Activated effector memory CD4-positive, alpha-beta T cell treated with Interleukin-2 at 50 U/mL for 16 hours (primary cell): ENCODE measurements at regions not wholly inside any gene's neighbourhood (a gene's known extent, or its start where the extent isn't known, plus 50 kb on each side); places are given as distances from the start of the nearest gene placed in this dataset.
"Not testable (repeated sequence)": the region's sequence is repeated elsewhere in the genome, so short reads cannot be mapped to it uniquely, and the experiment has no call there.

Source experiments
- DNase-seq: peaks from one replicate; pipeline ENCODE4 v3.0.0-alpha.2; 2020

DNA sequence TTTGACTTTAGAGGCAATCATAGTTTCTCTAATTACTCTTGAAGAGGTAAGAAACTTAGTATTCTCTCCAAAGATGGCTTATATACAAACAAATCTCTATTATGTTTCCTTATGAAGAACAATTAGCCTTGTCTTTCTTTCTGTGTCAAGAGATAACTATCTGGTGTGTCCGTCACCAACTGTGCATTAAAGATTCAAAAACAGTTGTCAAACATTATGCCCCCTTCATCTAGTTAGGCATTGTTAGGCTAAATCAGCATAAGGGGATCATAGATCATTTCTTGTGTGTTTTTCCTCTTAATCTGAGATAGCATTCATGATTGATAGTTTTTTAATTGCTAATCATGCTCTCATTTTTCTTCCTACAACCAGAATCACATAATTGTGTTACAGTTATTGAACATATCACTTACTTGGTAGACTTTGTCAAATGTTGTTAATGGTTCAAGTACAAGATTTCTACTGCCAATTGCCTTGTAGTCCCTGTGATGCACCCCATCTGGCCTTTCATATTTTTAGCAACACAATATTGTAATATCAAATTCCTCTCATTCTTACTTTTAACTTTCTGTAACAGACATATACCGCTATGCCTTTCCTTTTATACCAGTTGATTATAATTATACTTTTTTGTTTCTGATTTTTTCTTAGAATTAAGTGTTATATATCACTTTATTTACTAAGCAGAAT lies 612.7 kb downstream of the SLITRK6 start:
- no peak for DNase-seq

DNA sequence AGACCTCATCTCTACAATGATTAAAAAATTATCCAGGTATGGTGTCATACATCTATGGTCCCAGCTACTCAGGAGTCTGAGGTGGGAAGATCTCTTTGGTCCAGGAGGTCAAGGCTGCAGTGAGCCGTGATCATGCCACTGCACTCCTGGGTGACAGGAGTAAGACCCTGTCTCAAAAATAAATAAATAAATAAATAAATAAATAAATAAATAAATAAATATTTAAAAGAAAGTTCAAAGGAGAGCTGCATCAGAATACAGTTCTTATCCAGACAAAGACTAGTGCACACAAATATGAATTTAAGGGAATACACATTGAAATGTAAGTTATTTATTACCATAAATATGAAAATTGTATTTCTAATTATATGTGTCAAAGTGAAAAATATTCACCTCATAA lies 624.9 kb downstream of the SLITRK6 start:
- no peak for DNase-seq

DNA sequence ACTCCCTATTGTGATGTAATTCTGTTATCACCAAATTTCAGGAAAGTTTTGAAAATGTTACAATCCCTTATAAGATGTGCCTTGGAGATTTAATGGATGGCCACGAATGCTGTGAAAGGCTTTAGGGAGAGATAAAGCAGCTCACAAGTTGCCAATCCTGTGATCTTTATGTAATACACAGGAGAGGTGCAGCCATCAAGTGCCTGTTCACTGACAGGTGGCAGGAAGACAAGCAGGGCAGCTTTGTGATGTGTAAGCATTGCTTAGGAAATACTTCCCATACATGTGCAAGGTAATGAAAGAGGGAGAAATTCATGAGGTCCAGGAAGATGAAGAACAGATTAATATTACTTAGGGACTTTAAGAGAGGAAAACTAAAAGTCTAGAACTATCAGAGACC lies 628.8 kb downstream of the SLITRK6 start:
- DNase-seq: no peak

DNA sequence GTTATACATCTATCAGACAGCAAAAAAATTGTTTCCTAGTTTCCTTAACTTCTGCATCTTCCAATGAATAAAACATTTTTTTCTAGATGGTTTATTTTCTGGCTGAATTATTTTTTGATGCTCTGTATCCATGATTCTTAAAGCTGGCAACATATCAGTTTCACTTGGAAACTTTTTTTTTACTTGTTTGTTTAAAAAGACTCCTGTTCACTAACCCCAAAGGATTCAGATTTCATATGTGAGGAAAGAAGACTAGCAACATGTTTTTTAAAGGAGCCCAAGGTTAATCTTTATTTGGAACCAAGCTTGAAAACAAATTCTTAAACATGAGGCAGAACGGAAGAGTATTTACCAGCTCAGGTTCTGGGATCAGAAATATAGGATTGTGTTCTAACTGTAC lies 632.3 kb downstream of the SLITRK6 start:
- no peak for DNase-seq

DNA sequence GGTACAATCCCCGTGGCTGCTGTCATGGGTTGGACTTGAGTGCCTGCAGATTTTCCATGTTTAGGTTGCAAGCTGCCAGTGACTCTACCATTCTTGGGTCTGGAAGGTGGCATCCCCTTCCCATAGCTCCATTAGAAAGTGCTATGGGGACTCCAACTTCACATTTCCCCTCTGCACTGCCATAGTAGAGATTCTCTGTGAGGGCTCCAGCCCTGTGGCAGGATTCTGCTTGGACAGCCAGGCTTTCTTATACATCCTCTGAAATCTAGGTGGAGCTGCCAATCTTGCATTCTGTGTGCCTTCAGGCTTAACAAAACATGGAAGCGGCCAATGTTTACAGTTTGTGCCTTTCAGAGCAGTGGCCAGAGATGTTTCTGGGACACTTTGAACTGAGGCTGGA lies 636.2 kb downstream of the SLITRK6 start:
- no peak for DNase-seq

DNA sequence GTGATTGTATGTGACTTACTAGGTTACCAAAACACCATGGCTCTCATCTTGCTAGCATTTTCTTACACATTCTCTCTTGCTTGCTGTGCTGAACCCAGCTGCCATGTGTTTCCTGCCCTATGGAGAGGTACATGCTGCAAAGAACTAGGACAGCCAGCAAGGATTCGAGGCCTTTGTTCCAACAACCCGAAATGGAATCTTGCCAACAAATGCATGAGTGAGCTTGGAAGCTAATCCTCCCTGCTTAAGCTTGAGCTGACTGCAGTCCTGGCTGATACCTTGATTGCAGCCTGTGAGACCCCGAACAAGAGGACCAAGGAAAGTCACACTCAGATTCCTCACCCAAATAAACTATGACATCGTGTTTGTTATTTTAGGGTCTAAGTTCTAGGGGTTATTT lies 651.2 kb downstream of the SLITRK6 start:
- DNase-seq: no peak

DNA sequence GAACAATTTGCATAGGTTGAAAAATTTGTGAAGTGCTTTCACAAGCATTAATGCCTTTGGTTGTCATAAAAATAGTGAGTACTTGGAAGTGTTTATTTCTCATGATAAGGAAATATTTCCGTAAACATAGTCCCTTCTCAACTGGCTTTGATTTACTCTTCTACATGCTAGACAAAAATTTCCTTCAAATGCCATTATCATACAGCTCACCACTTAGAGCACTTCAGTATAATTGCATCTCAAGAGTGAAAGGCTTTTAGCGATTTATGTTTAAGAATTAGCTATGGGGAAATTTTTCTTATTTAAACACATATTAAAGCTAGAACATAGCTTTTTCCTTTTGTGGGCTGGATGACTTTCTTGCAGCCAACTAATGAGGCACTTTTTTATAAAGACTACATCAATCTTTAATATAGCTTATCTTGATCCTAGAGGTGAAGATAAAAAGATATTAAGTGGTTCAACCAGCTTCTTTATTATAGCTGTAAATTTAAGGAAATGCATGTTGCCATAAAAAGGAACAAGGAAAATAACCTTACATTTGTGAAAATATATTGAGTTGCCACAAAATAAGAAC lies 656.8 kb downstream of the SLITRK6 start:
- DNase-seq: no peak

DNA sequence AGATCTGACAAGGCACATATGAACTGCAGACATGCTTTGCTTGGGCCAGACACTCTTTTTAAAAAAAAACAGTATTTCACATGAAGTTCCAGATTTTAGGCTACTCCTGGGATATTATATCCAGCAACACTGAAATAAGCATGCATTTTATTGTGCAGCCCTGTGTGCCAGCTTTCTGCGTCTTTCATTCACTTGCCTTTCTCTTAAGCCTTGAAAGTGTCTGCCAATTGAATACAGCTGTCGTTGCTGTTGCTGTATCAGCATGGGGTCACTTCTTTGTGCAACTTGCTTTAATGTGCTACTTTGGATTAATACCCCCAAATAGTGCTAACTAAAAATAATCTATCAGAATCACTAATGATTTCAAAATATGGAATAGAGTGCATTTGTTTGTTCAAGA lies 657.8 kb downstream of the SLITRK6 start:
- DNase-seq: no peak

DNA sequence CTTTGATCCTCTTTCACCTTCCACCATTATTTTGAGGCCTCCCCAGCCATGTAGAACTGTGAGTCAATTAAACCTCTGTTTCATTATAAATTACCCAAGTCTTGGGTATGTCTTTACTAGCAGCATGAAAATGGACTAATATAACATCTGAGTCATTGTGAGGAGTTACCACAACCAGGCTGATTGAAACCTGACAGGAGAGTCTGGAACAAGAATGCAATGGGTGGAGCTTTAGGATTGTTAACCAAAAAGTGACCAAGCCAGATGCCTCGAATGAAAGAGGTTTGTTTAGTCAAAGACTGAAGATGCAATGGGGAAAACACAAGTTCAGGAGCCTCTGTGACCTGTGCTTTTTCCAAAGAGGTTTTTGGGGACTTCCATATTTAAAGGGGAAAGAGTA lies 659.0 kb downstream of the SLITRK6 start:
- no peak for DNase-seq

DNA sequence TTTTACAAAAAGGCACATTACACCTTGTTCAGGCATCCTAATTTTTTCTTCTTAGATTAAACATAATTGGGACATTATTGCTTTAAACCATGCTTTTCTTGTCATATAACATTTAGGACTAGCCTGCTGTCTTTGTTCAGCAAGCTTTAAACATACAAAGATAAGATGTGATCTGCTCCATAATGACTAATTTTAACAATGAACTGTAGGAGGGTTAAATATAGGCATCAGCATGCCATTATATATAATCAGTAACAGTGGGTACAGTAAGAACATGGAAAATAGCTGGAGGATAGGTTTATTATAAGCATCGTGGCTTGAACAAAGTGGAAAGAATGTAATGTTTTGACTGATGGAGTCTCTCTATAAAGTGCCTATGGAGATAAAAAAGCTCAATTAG lies 661.7 kb downstream of the SLITRK6 start:
- DNase-seq: no peak

DNA sequence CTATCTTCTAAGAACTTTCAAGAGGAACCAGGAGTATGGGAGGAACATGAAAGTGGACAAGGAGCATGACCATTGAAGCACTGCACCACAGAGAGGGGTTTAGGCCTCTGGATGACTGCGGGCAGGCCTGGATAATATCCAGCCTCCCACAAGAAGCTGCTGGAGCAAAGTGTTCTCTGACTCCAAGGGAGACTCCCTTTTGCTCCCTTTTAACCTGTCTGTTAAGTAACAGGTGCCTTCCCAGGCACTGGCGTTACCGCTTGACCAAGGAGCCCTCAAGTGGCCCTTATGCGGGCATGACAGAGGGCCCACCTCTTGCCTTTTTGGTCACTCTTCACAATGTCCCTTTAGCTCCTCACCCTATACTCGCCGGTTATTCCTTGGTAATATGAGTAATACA lies 666.2 kb downstream of the SLITRK6 start:
- no peak for DNase-seq

DNA sequence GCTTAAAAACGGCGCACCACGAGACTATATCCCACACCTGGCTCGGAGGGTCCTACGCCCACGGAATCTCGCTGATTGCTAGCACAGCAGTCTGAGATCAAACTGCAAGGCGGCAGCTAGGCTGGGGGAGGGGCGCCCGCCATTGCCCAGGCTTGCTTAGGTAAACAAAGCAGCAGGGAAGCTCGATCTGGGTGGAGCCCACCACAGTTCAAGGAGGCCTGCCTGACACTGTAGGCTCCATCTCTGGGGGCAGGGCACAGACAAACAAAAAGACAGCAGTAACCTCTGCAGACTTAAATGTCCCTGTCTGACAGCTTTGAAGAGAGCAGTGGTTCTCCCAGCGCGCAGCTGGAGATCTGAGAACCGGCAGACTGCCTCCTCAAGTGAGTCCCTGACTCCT lies 675.7 kb downstream of the SLITRK6 start:
- not testable (repeated sequence) for DNase-seq

DNA sequence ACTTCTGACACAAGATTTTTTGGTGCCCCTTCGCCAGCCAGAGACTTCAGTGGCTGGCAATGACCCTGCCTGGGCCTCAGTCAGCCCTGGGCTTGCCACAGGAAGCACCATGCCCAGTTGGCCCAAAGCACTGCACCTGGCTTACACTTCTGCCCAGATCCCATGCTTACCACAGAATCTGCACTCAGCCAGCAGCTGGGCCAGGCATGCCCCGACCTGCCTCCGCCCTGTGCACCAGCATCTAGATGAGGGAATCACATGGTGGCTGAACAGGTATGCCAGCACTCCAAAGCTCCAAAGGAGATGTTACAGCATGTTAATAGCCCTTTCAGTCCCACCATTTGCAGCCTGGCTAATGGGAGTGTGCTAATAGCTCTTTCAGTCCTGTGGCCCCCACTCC lies 690.9 kb downstream of the SLITRK6 start:
- no peak for DNase-seq

DNA sequence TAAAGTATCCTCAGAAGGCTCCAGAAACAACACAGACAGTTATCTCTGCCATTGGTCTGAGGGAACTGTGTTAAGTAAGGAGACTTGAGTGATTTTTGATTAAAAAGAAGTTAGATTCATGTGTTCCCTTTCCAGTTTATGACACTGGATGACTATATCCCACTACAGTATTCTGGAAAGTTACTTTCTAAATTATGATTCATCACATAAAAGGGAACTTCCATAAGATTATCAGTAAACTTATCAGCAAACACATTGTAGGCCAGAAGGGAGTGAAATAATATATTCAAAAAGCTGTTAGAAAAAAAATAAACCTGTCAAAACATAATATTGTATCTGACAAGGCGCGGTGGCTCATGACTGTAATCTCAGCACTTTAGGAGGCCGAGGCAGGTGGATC lies 700.0 kb downstream of the SLITRK6 start:
- no peak for DNase-seq

DNA sequence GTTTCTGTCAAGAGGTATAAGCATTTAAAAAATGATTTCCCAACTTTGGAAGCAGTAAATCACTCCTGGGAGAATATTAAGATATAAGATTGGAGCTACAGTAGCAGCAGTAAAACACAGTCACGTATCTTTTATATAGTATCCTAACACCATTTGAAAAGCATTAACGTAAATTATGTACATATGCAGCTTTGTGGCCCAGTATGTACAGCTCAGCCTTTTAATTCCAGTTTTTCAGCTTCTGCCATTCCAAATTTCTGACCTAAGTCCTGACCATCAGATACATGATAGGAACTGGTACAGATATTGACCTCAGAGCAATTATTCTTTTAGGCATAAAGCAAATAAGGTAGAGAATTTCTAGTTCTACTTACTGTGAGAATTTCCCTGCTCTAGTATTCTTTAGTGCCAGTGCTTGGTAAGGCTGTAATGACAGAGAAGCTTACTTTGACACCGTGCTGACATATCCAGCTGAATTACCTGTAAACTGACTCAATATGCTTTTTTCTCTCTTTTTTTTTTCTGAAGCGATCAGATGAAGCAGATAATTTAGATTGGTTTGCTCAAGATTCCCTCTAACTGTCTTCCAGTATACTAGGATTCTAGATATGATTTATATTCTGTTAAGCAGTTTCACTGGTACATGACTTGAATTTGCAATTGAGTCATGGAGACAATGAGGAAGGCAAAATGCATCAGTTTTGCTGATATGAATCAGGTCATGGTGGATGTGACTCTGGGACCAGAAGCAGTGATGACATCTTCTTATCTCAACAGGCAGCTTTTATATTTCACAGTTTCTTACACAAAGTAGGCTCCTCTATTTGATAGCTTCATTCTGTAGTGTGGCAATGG lies 703.6 kb downstream of the SLITRK6 start:
- DNase-seq: no peak

DNA sequence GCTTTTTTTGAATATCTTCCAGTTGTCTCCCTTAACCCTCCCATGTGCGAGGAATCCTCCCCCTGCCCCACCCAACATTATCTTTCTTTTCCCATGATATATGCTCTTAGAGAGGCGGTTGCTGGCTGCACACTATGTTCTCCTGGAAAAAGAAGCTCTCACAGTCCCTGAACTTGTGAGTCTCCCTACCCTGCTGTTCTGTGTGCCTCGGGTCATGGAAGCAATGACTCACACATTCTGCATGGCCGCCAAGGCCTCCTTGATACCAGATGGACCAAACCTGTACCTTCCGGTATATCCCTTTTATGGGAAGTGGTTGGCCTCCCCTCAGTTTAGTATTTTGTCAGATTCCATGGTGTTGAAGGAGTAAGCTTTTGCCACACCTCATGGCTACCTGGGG lies 705.4 kb downstream of the SLITRK6 start:
- no peak for DNase-seq

DNA sequence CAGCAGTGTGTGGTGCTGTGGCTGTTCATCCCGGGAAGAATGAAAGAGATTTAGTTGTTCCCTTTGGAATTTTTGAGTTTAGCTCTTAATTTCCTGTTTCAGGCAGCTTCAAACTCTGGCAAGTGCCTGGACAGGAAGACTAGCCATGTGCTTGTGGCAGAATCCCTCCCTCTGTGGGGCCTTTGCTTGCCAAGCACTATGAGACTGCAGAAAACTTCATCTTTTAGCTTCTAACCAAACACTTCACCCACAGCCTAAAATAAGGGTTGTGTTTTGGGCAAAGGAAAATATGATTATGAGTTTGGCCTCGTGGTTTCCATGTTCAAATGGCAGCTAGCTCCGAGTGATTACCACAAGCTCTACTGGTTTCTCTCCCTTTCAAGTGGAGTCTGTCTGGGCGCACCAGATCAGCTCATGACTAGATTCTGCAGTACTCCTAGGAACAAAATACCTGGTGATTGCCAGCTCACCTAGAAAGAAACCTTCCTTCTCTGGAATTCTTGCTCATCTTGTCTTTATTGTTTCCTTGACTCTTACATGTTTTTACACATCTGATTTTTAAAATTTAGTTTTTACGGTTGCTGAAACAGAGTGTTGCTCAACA lies 707.5 kb downstream of the SLITRK6 start:
- DNase-seq: no peak

DNA sequence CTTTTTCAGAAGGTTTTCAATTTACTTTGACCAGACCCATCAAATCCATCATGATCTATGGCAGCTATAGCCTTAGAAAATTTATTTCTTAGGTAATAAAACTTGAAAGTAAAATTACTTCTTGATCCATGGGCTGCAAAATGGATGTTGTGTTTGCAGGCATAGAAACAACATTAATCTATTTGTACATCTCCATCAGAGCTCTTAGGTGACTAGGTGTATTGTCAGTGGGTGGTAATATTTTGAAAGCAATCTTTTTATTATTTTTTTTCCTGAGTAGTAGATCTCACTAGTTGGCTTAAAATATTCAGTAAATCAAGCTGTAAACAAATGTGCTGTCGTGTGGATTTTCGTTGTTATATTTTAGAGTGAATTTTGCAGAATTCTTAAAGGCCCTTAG lies 710.0 kb downstream of the SLITRK6 start:
- no peak for DNase-seq

DNA sequence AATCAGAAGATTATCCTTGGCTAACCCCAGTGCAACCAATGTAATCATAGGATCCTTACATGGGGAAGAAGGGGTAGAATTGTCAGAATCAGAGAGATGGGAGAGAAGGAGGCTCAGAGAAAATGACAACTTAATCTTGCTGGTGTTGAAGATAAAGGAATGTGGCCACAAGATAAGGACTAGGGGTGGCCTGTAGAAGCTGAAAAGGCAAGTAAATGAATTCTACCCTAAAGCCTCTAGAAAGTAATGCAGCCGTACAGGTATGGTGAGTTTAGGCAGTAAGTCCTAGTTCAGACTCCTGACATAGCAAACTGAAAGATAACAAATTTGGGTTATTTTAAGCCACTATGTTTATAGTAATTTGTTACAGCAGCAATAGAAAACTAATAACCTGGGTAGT lies 718.5 kb downstream of the SLITRK6 start:
- no peak for DNase-seq

DNA sequence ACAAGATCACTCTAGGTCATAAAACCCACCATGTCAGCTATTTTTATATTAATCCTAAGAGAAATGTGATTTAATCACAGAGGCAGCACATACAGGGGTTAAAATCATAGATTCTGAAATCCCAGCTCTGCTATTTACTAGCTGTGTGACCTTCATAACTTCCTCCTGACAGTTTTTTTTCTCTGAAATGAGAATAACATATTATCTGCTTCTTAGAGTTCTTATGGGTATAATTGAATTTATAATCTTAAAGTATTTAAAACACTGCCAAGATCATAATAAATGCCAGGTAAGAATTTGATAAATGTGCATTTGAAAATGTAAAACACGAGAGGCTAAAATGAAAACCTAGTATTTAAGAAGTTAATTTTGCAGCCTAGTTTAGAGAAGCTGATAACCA lies 722.9 kb downstream of the SLITRK6 start:
- DNase-seq: no peak

DNA sequence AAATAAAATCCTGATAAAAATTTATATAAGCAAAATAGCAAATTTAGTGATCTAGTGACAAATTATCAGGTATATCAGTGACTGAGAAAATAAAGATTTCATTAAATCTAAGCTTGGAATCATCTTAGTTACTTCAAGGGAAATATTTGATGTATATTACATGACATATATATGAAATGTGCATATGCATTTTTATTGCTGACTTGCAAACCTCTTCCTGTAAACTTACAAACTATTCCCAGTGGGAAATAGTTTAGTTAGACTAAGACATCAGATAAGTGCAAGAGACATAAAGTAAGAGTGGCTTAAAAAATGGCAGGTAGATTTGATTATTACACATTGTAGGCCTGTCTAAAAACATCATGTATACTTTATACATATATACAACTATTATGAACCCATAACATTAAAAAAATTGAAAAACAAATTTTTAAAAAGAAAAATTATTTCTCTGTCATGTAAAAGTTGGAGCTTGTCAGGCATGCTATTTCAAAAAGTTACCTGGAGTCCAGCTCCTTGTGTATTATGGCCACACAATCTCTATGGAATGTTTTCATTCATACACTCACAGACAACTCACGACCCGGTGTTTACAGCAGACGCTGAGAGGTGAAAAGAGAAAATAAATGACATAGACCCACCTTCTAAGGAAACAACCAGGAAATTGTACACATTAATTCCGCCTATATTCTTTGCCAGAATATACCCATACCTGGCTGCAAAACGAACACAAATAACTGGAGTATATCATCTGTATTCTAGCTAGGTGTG lies 724.5 kb downstream of the SLITRK6 start:
- DNase-seq: no peak

DNA sequence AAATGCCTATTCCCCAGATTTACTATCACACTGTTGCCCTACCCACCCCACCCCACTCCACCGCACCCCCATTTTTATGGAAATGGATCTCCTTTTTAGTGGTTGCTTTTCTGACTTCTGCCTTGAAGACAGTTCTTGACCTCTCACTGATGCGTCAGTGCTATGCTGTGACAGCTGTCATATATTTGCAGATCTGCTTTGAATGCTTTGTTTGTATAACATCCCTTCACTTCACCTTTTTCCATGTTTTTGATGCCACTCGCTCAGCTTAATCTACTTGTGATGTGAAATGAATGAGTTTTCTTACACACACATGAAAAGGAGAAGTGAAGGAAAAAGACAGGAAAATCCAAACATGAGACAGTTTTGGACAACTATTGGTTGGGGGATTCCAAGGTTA lies 731.0 kb downstream of the SLITRK6 start:
- no peak for DNase-seq

DNA sequence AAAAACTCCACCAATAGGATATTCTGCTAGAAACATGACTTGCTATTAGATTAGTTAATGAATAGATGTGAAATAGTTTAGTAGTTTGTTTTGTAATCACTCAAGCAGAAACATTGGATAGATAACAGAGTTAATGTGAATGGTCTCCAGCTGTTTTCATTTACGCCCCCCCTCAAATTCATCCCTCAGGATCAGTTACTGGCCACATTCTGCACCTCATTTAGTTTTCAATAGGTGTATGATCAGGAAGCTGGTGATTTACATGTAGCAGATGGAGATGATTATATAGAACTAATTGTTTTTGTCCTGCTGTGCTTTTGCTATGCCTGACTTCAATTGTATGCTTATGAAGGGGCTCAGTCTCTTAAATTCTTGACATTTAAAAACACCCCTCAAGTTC lies 759.0 kb downstream of the SLITRK6 start:
- DNase-seq: no peak
